SK-N-SH (cell line): ENCODE measurements at regions not wholly inside any gene's neighbourhood (a gene's known extent, or its start where the extent isn't known, plus 50 kb on each side); places are given as distances from the start of the nearest gene placed in this dataset.

Source experiments
- CTCF ChIA-PET: fragments of 300-600, 350-600 bp; formaldehyde crosslinking; extraction: SDS; loops from one replicate; lab custom pipeline; 2021; lab: Yijun Ruan, JAX
- POLR2A ChIA-PET: fragments of 350-600 bp; sonication (Branson Sonifier 250); formaldehyde crosslinking; extraction: SDS; loops from one replicate; lab custom pipeline; 2020; ENCODE audit warnings: antibody characterized with exemption, inconsistent platforms; lab: Yijun Ruan, JAX
- DNase-seq: peaks from one replicate; pipeline ENCODE4 v3.0.0; 2012
- H2AFZ ChIP-seq: fragments of 200-600 bp; sonication (generic); 2 replicates; pipeline ENCODE4 v1.8.1; 2016; ENCODE audit warnings: antibody characterized with exemption, mild to moderate bottlenecking, low read depth
- H3F3A ChIP-seq: fragments of 200-600 bp; sonication (generic); replicated peaks from 2 replicates; pipeline ENCODE3; 2016; ENCODE audit warnings: antibody characterized with exemption, mild to moderate bottlenecking; ENCODE audit not compliant: insufficient read depth
- H3K27ac ChIP-seq, 2 experiments: fragments of 200-500 bp in 1 of 2; fragments of 200-600 bp in 1 of 2; sonication (Bioruptor generic) in 1 of 2; sonication (generic), shearing (Covaris generic) in 1 of 2; 2 replicates each; pipeline versions ENCODE4 v1.5.1 to v1.6.1; 2014 to 2016; ENCODE audit warnings: low read depth in 2 of 2, inconsistent platforms in 1 of 2, low read length in 1 of 2, mild to moderate bottlenecking in 1 of 2, mixed read lengths in 1 of 2
- H3K27me3 ChIP-seq: fragments of 200-600 bp; sonication (generic), shearing (Covaris generic); 2 replicates; pipeline ENCODE4 v1.6.1; 2016; ENCODE audit warnings: mixed run types; ENCODE audit not compliant: insufficient read depth
- H3K36me3 ChIP-seq, 2 experiments: fragments of 200-500 bp in 1 of 2; fragments of 200-600 bp in 1 of 2; sonication (Bioruptor generic) in 1 of 2; sonication (generic) in 1 of 2; replicated peaks in 1 of 2; 2 replicates each; pipeline versions ENCODE3 to v1.5.1; 2014 to 2016; ENCODE audit warnings: low read length in 1 of 2, mild to moderate bottlenecking in 1 of 2; ENCODE audit not compliant: insufficient read depth in 2 of 2, control insufficient read depth in 1 of 2
- H3K4me1 ChIP-seq, 2 experiments: fragments of 200-500 bp in 1 of 2; fragments of 200-600 bp in 1 of 2; sonication (Bioruptor generic) in 1 of 2; sonication (generic), shearing (Covaris generic) in 1 of 2; 2 replicates each; pipeline versions ENCODE4 v1.5.1 to v1.6.1; 2014 to 2016; ENCODE audit warnings: low read depth in 1 of 2, low read length in 1 of 2, mixed run types in 1 of 2; ENCODE audit not compliant: insufficient read depth in 2 of 2, control insufficient read depth in 1 of 2
- H3K4me2 ChIP-seq: fragments of 200-600 bp; sonication (generic), shearing (Covaris generic); 2 replicates; pipeline ENCODE4 v1.6.1; 2017; ENCODE audit warnings: mixed run types
- H3K4me3 ChIP-seq, 2 experiments: fragments of 200-500 bp in 1 of 2; fragments of 200-600 bp in 1 of 2; sonication (Bioruptor generic) in 1 of 2; sonication (generic), shearing (Covaris generic) in 1 of 2; 2 replicates each; pipeline versions ENCODE4 v1.5.1 to v1.8.1; 2014 to 2016; ENCODE audit warnings: low read depth in 2 of 2, inconsistent platforms in 1 of 2, low read length in 1 of 2, mild to moderate bottlenecking in 1 of 2, mixed read lengths in 1 of 2, moderate library complexity in 1 of 2
- H3K79me2 ChIP-seq: fragments of 200-600 bp; sonication (generic); 2 replicates; pipeline ENCODE4 v1.8.1; 2017; ENCODE audit warnings: mild to moderate bottlenecking; ENCODE audit not compliant: insufficient read depth
- H3K9ac ChIP-seq: fragments of 200-600 bp; sonication (generic); 2 replicates; pipeline ENCODE4 v1.6.1; 2017; ENCODE audit warnings: mixed run types
- H3K9me2 ChIP-seq: fragments of 200-600 bp; sonication (generic); 2 replicates; pipeline ENCODE4 v1.6.1; 2017; ENCODE audit warnings: mixed run types
- H3K9me3 ChIP-seq: fragments of 200-600 bp; sonication (generic); 2 replicates; pipeline ENCODE4 v1.6.1; 2017; ENCODE audit warnings: mixed run types, mild to moderate bottlenecking, moderate library complexity
- H4K20me1 ChIP-seq: fragments of 200-600 bp; sonication (generic); 2 replicates; pipeline ENCODE4 v1.6.1; 2017; ENCODE audit warnings: mild to moderate bottlenecking, mixed run types; ENCODE audit not compliant: insufficient read depth
- EP300 ChIP-seq, 2 experiments: IDR thresholded peaks; 2 replicates each; pipeline versions ENCODE4 v1.4.0 to v1.6.1; 2012; ENCODE audit warnings: borderline replicate concordance in 1 of 2, low read depth in 1 of 2, low read length in 1 of 2
- EZH2phosphoT487 ChIP-seq: fragments of 200-600 bp; sonication (generic); IDR thresholded peaks from 2 replicates; pipeline ENCODE4 v1.6.1; 2017; ENCODE audit warnings: low read depth, mixed run types, mild to moderate bottlenecking, antibody characterized with exemption, moderate library complexity, borderline replicate concordance
- FOSL2 ChIP-seq: IDR thresholded peaks from 2 replicates; pipeline ENCODE4 v1.4.0; 2012; ENCODE audit warnings: low read depth, mild to moderate bottlenecking, moderate library complexity, borderline replicate concordance
- FOXJ3 ChIP-seq: sonication (generic); formaldehyde crosslinking; IDR thresholded peaks from 2 replicates; pipeline ENCODE4 v1.5.1; 2020; ENCODE audit warnings: mild to moderate bottlenecking, missing genetic modification reagents
- FOXM1 ChIP-seq: IDR thresholded peaks from 2 replicates; pipeline ENCODE4 v1.4.0; 2012; ENCODE audit warnings: low read depth, mild to moderate bottlenecking
- GATA2 ChIP-seq: sonication (generic); formaldehyde crosslinking; IDR thresholded peaks from 2 replicates; pipeline ENCODE4 v1.5.0; 2020; ENCODE audit warnings: mild to moderate bottlenecking, missing genetic modification reagents
- JUND ChIP-seq: IDR thresholded peaks from 2 replicates; pipeline ENCODE4 v1.4.0; 2012
- MEF2A ChIP-seq: IDR thresholded peaks from 2 replicates; pipeline ENCODE4 v1.4.0; 2012; ENCODE audit warnings: low read depth, borderline replicate concordance
- MXI1 ChIP-seq: IDR thresholded peaks from 2 replicates; pipeline ENCODE4 v1.6.1; 2012; ENCODE audit warnings: mild to moderate bottlenecking, low read depth, low read length, improper control_type of control experiment
- NFIC ChIP-seq: IDR thresholded peaks from 2 replicates; pipeline ENCODE4 v1.4.0; 2012; ENCODE audit warnings: borderline replicate concordance
- NRF1 ChIP-seq: IDR thresholded peaks from 2 replicates; pipeline ENCODE4 v1.6.1; 2012; ENCODE audit warnings: low read depth, mild to moderate bottlenecking, low read length
- RAD21 ChIP-seq: IDR thresholded peaks from 2 replicates; pipeline ENCODE4 v1.6.1; 2012; ENCODE audit warnings: mild to moderate bottlenecking, low read length
- RCOR1 ChIP-seq: fragments of 150-350 bp; IDR thresholded peaks from 2 replicates; pipeline ENCODE4 v1.6.1; 2017; ENCODE audit warnings: antibody characterized with exemption, low read length
- RFX5 ChIP-seq: IDR thresholded peaks from 2 replicates; pipeline ENCODE4 v1.6.1; 2012; ENCODE audit warnings: mild to moderate bottlenecking, improper control_type of control experiment, low read length
- RXRA ChIP-seq: IDR thresholded peaks from 2 replicates; pipeline ENCODE4 v1.4.0; 2012; ENCODE audit warnings: low read depth, mild to moderate bottlenecking, borderline replicate concordance
- SIN3A ChIP-seq: IDR thresholded peaks from 2 replicates; pipeline ENCODE4 v1.6.1; 2012; ENCODE audit warnings: low read depth, mild to moderate bottlenecking, low read length, moderate library complexity, borderline replicate concordance
- SMC3 ChIP-seq: IDR thresholded peaks from 2 replicates; pipeline ENCODE4 v1.6.1; 2012; ENCODE audit warnings: low read depth, low read length, improper control_type of control experiment
- TAF1 ChIP-seq: IDR thresholded peaks from 2 replicates; pipeline ENCODE4 v1.6.1; 2012; ENCODE audit warnings: low read depth, mild to moderate bottlenecking, low read length, moderate library complexity, borderline replicate concordance
- TCF12 ChIP-seq: IDR thresholded peaks from 2 replicates; pipeline ENCODE4 v1.4.0; 2012
- WGBS: methylation state at CpG from one replicate; pipeline ENCODE4 v1.1.6; 2017; ENCODE audit warnings: low lambda C conversion rate; 5-methylcytosine and 5-hydroxymethylcytosine counted together
- TF ChIP-seq, protein P1 (sequence below): IDR thresholded peaks from 2 replicates; pipeline ENCODE4 v1.6.1; 2012; ENCODE audit warnings: mild to moderate bottlenecking, low read depth, low read length, moderate library complexity
- TF ChIP-seq, protein P2 (sequence below): IDR thresholded peaks from 2 replicates; pipeline ENCODE4; 2012

GRCh38 chr3:57000012-57000411 lies 60.5 kb upstream of the SPATA12 start:
- no peak for DNase-seq

DNA sequence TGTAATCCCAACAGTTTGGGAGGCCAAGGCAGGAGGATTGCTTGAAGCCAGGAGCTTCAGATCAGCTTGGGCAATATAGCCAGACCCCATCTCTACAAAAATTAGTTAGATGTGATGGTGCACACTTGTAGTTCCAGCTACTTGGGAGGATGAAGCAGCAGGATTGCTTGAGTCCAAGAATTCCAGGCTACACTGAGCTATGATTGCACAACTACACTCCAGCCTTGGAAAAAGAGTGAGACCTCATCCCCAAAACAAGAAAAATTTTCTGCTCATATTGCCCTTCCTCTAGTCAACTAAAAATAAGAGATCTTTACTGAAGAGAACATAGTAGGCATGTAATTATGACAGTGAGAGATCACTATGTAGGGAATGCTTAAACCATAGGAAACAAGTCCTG lies 60.9 kb upstream of the SPATA12 start:
- ChIA-PET POLR2A (no interaction called here), CTCF (interaction anchor here (0.6 to 3.9 kb wide), 5 partner anchors 11 to 571 kb away, joined by 3 to 16 read pairs (median 4); no protein-coding TSS in a partner anchor)
- H3K4me1 ChIP-seq, result peaks cover 0 to 7% of the 10 kb centered on the region in 2 experiments; a peak in 1 of 4 replicates
- H3K79me2 ChIP-seq, result no peaks in the 10 kb centered on the region
- H3K36me3 ChIP-seq, result no peaks in the 10 kb centered on the region
- H3K9me3 ChIP-seq, result no peaks in the 10 kb centered on the region
- no peaks in the 10 kb centered on the region for H3K9me2 ChIP-seq
- H3K4me3 ChIP-seq, result no peak overlapping the region
- H3K27me3 ChIP-seq, result no peaks in the 10 kb centered on the region
- no peak overlapping the region for H2AFZ ChIP-seq
- no peaks in the 10 kb centered on the region for H4K20me1 ChIP-seq
- no peak for TF ChIP-seq EZH2phosphoT487
- TF ChIP-seq TAF1, result no peak
- no peak for TF ChIP-seq RAD21
- H3K9ac ChIP-seq, result no peak overlapping the region
- no peak for DNase-seq
- H3F3A ChIP-seq, result no peaks in the 10 kb centered on the region
- H3K27ac ChIP-seq, result no peak overlapping the region
- H3K4me2 ChIP-seq, result no peak overlapping the region

More at GRCh38 chr3:57000012-57000411, 60.5 kb upstream of the SPATA12 start:
- Histone ChIP-seq H2AFZ (no peak overlapping the region), H4K20me1 (no peaks in the 10 kb centered on the region), H3K4me1 (peaks cover 0 to 7% of the 10 kb centered on the region in 2 experiments; a peak in 1 of 4 replicates), H3K9me2 (no peaks in the 10 kb centered on the region), H3K27me3 (no peaks in the 10 kb centered on the region), H3K27ac (no peak overlapping the region), H3K9me3 (no peaks in the 10 kb centered on the region), H3K4me2 (no peak overlapping the region), H3F3A (no peaks in the 10 kb centered on the region), H3K9ac (no peak overlapping the region), H3K4me3 (no peak overlapping the region), H3K36me3 (no peaks in the 10 kb centered on the region), H3K79me2 (no peaks in the 10 kb centered on the region)
- TF ChIP-seq EP300 (IDR thresholded peaks at IDR 0.05; ENCODE audit: borderline replicate concordance in 1 of 2, low read depth in 1 of 2, low read length in 1 of 2) (no peak), TCF12 (no peak), RAD21 (no peak), RFX5 (no peak), FOXJ3 (CRISPR knock-in tag) (no peak), RCOR1 (no peak), NRF1 (no peak), SMC3 (no peak), FOXM1 (no peak), MEF2A (no peak), MXI1 (no peak), JUND (no peak), NFIC (no peak), GATA2 (CRISPR knock-in tag) (no peak), RXRA (no peak), FOSL2 (no peak), TAF1 (no peak), SIN3A (no peak)
- TF ChIP-seq, protein P1, sequence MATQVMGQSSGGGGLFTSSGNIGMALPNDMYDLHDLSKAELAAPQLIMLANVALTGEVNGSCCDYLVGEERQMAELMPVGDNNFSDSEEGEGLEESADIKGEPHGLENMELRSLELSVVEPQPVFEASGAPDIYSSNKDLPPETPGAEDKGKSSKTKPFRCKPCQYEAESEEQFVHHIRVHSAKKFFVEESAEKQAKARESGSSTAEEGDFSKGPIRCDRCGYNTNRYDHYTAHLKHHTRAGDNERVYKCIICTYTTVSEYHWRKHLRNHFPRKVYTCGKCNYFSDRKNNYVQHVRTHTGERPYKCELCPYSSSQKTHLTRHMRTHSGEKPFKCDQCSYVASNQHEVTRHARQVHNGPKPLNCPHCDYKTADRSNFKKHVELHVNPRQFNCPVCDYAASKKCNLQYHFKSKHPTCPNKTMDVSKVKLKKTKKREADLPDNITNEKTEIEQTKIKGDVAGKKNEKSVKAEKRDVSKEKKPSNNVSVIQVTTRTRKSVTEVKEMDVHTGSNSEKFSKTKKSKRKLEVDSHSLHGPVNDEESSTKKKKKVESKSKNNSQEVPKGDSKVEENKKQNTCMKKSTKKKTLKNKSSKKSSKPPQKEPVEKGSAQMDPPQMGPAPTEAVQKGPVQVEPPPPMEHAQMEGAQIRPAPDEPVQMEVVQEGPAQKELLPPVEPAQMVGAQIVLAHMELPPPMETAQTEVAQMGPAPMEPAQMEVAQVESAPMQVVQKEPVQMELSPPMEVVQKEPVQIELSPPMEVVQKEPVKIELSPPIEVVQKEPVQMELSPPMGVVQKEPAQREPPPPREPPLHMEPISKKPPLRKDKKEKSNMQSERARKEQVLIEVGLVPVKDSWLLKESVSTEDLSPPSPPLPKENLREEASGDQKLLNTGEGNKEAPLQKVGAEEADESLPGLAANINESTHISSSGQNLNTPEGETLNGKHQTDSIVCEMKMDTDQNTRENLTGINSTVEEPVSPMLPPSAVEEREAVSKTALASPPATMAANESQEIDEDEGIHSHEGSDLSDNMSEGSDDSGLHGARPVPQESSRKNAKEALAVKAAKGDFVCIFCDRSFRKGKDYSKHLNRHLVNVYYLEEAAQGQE, result no peak
- TF ChIP-seq, protein P2, sequence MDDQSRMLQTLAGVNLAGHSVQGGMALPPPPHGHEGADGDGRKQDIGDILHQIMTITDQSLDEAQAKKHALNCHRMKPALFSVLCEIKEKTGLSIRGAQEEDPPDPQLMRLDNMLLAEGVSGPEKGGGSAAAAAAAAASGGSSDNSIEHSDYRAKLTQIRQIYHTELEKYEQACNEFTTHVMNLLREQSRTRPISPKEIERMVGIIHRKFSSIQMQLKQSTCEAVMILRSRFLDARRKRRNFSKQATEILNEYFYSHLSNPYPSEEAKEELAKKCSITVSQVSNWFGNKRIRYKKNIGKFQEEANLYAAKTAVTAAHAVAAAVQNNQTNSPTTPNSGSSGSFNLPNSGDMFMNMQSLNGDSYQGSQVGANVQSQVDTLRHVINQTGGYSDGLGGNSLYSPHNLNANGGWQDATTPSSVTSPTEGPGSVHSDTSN, result no peak
- ChIA-PET POLR2A (no interaction called here), CTCF (interaction anchor here (2.8 to 3.9 kb wide), 2 partner anchors 11 to 298 kb away, joined by 15 to 16 read pairs; no protein-coding TSS in a partner anchor)
- 98% methylated on average over 4 of the region's 4 CpGs for WGBS
